HG02973 (cell line): ENCODE measurements at regions not wholly inside any gene's neighbourhood (a gene's known extent, or its start where the extent isn't known, plus 50 kb on each side); places are given as distances from the start of the nearest gene placed in this dataset.

Experiments
- ATAC-seq: cut with Tn5 transposase; IDR thresholded peaks from one replicate; pipeline ENCODE4 v1.9.1; 2021; ENCODE audit warnings: moderate library complexity; ENCODE audit not compliant: unreplicated experiment

DNA sequence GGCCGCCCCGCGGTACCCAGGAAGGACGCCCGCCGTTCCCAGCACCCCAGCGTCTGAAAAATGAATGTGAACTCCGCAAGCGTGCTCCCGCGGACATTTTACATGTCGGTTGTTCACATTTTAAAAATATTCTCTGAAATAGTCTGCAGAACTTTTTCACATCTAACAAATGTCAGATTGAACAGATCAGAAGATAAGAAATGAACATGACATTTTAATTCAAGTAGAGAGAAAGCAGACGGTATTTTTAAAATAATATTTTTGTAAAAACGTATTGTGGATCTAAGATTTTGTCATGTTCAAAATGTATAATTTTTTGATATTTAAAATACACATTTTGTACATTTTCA, 101.8 kb upstream of the DIO3 start:
- no peak for ATAC-seq

DNA sequence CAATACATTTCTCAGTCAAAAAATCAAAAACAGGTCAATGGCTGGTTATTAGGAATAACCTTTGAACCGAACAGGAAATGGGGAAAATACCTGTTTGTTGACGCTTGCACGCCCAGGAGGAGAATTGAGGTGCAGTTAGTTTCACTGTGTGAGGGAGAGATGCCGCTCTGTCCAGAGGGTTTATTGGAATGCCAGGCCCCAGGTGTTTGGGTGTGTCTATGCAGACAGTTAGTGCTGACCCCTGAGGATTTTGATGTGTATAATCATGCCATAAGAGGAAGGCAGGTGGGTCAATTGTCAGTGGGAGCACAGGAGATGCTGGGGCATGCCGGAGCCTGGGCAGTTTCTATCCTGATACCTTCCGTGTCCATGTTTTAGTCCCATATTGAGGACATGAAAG, 100.8 kb upstream of the DIO3 start:
- ATAC-seq, result no peak

DNA sequence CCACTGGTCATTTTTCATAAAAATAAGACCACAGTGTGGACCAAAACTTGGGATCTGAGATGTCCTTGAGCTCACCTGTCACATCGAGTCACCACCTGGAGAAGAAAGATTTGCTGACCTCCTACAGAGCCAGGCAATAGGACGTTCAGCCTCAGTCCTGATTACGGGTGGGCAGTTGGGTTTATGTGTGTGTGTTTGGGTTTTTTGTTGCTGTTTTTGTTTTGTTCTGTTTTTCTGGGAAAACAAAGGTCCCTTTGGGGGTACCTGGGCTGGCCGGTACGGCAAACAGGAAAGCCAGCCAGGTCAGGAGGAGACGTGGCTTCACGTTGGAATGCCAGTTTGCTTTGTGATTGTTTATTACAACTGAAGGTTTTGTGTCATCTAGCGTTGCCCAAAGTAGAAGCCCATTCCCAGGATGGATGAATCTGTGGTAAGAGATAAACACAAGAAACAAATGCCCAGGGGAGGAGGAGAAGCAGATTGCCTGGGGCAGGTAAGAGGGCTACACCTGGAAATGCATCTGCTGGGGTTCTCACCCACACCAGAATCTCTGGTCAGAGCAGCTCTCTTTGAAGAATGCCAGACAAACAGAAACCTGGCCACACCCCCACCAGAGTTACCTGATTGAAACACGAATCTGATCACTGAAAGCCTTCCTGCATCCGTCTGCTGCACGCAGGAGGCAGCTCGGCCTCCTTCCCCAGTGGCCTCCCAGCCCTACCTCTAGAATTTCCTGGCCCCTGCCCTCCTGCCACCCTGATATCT, 100.1 kb upstream of the DIO3 start:
- no peak for ATAC-seq

DNA sequence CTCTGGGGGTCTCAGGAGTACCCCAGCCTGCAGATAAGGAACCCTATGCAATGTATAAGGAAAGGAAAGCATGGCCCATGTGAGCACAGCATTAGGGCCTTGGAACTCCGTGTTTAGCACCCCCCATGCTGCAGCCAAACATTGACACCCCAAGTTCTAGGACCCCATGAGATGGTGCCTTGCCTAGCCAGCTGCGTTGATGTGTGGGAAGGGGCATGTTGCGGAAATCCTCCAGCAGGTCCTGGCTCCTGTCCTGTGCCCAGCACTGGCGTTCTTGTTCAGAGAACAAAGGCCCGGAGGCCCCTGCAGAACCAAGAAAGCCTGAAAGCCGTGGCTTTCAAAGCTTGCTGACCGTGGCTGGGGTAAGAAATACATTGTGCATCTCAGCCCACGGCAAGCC, 99.4 kb upstream of the DIO3 start:
- no peak for ATAC-seq

- no peak for ATAC-seq
These were observed 98.3 kb upstream of the DIO3 start for GRCh38 chr14:101462726-101463565.

DNA sequence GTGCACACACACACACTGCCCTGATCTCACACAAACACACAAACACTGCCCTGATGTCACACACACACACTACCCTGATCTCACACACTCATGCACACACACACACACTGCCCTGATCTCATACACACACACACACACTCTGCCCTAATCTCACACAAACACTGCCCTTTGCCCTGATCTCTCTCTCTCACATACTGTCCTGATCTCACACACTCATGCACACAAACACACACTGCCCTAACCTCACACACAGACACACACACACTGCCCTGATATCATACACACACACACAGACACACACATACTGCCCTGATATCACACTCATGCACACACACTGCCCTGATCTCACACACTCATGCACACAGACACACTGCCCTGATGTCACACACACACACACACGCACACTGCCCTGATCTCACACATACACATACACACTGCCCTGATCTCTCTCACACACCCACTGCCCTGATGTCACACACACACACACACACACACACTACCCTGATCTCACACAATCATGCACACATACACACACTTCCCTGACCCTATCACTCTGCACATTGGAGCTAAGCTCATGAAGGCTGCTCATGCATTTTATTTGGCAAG, 97.6 kb upstream of the DIO3 start:
- no peak for ATAC-seq

DNA sequence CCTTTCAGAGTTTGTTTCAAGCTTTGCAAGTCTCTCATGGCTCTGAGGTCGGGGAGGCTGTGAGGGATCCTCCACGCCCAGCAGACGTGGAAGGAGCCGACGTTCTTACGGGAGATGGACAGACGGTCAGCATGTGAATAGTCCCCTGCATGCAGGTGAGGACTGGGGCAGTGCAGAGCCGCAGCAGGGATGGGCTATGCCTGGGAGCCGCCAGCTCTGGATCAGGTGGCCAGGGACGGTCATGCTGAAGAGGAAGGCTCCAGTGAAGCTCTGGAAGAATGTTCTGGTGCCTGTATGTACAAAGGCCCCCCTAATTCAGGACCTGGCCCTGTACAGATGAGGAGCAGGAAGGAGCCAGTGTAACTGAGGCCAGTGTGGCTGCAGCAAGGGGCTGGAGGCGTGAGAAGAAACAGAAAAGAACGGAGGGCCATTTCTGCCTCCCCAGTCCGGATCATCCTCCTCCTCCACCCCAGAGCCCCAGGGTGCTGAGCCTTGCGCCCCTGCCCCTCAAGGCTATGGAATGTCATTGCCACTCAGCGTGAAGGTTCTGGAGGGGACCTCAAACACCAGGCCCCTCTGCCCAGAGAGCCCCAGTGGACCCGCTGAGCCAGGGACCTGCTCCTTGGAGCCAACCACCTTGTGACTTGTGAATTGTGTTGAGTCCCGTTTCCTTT, 96.8 kb upstream of the DIO3 start:
- ATAC-seq, result no peak

DNA sequence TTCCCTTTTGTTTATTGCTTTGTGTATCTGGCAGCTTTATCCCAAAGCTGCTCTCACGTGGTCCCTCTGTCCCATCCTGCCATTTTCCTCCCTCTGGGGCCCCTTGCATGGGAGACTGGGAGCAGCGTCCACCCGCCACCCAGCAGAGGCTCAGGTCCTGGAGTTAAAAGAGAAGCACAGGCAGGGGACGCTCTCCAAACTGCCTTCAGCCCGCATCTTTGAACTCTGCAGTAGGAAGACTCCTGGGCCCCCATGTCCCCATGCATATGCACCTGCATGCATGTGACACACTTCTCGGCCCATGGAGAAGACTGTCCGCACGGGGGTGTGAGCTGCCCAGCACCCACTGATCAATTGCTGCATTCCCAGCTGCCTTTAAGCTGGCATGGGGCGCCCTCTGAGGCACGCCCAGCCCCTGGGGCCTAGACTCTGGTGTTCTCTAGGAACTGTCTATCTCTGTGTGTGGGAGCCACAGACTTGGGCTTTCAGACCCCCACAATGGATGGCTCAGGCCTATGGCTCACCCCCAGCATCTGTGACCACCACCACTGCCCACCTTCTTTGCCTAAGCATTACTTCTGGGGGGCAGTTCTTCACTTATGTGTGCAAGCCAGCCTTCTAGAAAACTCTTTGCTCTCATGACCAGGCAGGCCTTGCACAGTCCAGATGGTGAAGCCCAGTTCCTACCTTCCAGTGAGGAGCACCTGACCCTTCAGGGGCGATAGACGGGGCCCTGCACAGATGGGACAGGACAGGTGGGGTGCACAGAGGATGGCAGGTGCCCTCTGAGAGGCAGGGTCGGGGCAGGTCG, 96.1 kb upstream of the DIO3 start:
- no peak for ATAC-seq

DNA sequence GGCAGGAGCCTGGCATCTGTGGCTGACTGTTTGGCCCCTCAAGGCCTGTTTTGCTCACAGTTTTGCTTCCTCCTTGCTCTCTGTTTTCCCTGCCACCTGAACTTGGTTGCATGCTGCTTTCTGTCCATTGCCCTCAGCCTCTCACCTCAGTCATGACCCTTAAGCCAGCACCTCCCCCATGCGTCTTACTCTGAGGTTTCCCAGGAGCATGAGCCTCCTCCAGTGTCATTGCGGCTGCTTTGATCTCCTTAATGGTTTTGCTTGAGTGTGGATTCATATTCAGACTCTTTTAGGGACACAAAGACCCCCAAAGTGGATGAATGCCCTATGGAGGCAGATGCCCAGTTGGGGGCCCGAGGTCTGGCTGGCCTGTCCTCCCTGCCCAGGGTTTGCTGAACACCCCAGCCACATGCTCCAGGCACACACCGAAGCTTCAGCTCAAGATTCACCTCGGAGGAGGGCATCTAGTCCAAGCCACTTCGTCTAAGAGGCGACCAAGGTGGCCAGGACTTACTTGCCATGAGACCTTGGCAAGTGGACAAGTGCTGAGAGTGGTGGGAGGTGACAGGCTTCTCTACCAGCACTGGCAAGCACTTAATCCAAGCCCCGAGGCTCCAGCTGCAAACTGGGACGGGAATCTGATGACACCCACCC, 95.4 kb upstream of the DIO3 start:
- ATAC-seq, result no peak

- no peak for ATAC-seq
These were observed 94.7 kb upstream of the DIO3 start for GRCh38 chr14:101466456-101467180.

DNA sequence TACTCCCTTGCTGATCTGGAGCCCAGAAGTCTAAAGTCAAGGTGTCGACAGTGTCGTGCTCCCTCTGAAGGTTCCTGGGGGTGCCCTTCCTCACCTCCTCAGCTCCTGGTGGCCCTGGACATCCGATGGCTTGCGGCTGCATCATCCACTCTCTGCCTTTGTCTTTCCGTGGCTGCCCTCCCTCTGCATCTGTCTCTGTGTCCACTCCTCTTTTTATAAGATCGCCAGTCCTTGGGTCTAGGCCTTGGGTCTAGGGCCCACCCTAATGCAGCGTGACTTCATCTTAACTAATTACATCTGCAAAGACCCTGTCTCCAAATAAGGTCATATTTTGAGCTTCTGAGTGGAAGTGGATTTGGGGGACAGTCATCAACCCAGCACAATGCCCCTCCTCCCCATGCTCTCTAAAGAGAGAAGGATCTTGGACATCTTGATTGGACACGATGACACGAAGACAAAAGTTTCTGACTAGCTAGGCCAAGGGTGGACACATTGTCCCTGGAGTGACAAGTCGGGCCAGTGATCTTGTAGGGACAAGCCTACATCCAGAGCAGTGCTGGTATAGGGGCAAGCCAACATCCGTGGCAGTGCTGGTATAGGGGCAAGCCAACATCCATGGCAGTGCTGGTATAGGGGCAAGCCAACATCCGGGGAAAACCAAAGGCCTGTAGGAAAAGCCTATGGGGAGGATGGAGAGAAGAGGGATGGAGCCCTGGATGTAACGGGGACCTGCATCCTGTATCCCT, 93.9 kb upstream of the DIO3 start:
- ATAC-seq, result no peak

GRCh38 chr14:101469382-101470247, 91.7 kb upstream of the DIO3 start:
- ATAC-seq, result no peak

GRCh38 chr14:101470266-101470665, 91.0 kb upstream of the DIO3 start:
- no peak for ATAC-seq

- no peak for ATAC-seq
These were observed 89.4 kb upstream of the DIO3 start for GRCh38 chr14:101471723-101472517.

- ATAC-seq, result no peak
These were observed 88.8 kb upstream of the DIO3 start for GRCh38 chr14:101472518-101472849.

- ATAC-seq, result no peak
These were observed 88.1 kb upstream of the DIO3 start for GRCh38 chr14:101473045-101473729.
